Stimulated activated memory B cell treated with anti-CD40 and anti-IgM and Interleukin-4, amounts not matched to agents 10 μg/mL and 1 μg/mL and 100 μg/mL, for 72 hours (primary cell): ENCODE measurements at regions not wholly inside any gene's neighbourhood (a gene's known extent, or its start where the extent isn't known, plus 50 kb on each side); places are given as distances from the start of the nearest gene placed in this dataset.

Experiments used
- ATAC-seq: fragments of 150-1000 bp; cut with Tn5 transposase; 2 replicates; pipeline ENCODE4 v1.10.0; 2021
- H3K27ac Mint-ChIP-seq: one replicate; pipeline ENCODE4 v1.8.0; 2022; ENCODE audit warnings: mild to moderate bottlenecking, mixed read lengths
- H3K27me3 Mint-ChIP-seq: one replicate; pipeline ENCODE4 v1.8.0; 2022; ENCODE audit warnings: mixed read lengths
- H3K36me3 Mint-ChIP-seq: one replicate; pipeline ENCODE4 v1.8.0; 2022; ENCODE audit warnings: mixed read lengths
- H3K4me1 Mint-ChIP-seq: one replicate; pipeline ENCODE4 v1.8.0; 2022; ENCODE audit warnings: mixed read lengths
- H3K4me3 Mint-ChIP-seq: one replicate; pipeline ENCODE4 v1.8.0; 2022; ENCODE audit warnings: mild to moderate bottlenecking, moderate library complexity, mixed read lengths
- H3K9me3 Mint-ChIP-seq: one replicate; pipeline ENCODE4 v1.8.0; 2022; ENCODE audit warnings: mixed read lengths

GRCh38 chr4:181685911-181686310, 557.3 kb upstream of the TENM3 start:
- Mint-ChIP-seq H3K4me3 (no peak overlapping the region), H3K36me3 (no peaks in the 10 kb centered on the region), H3K27ac (no peak overlapping the region), H3K27me3 (no peaks in the 10 kb centered on the region), H3K9me3 (no peaks in the 10 kb centered on the region), H3K4me1 (no peaks in the 10 kb centered on the region)
- no peak for ATAC-seq

GRCh38 chr4:181687116-181687515, 556.1 kb upstream of the TENM3 start:
- ATAC-seq, result no peak
- H3K36me3 Mint-ChIP-seq, result no peaks in the 10 kb centered on the region
- H3K4me3 Mint-ChIP-seq, result no peak overlapping the region
- no peaks in the 10 kb centered on the region for H3K27me3 Mint-ChIP-seq
- H3K4me1 Mint-ChIP-seq, result no peaks in the 10 kb centered on the region
- H3K27ac Mint-ChIP-seq, result no peak overlapping the region
- H3K9me3 Mint-ChIP-seq, result no peaks in the 10 kb centered on the region

- no peaks in the 10 kb centered on the region for H3K9me3 Mint-ChIP-seq
- H3K4me1 Mint-ChIP-seq, result no peaks in the 10 kb centered on the region
- no peak for ATAC-seq
- H3K27ac Mint-ChIP-seq, result no peak overlapping the region
- H3K36me3 Mint-ChIP-seq, result no peaks in the 10 kb centered on the region
- no peaks in the 10 kb centered on the region for H3K27me3 Mint-ChIP-seq
- no peak overlapping the region for H3K4me3 Mint-ChIP-seq
Measured at GRCh38 chr4:181688432-181688831, 554.8 kb upstream of the TENM3 start.

GRCh38 chr4:181688872-181689271, 554.3 kb upstream of the TENM3 start:
- H3K27me3 Mint-ChIP-seq, result no peaks in the 10 kb centered on the region
- no peaks in the 10 kb centered on the region for H3K9me3 Mint-ChIP-seq
- H3K36me3 Mint-ChIP-seq, result no peaks in the 10 kb centered on the region
- no peak for ATAC-seq
- H3K27ac Mint-ChIP-seq, result no peak overlapping the region
- no peaks in the 10 kb centered on the region for H3K4me1 Mint-ChIP-seq
- H3K4me3 Mint-ChIP-seq, result no peak overlapping the region

- no peaks in the 10 kb centered on the region for H3K27me3 Mint-ChIP-seq
- no peak overlapping the region for H3K4me3 Mint-ChIP-seq
- no peak for ATAC-seq
- no peaks in the 10 kb centered on the region for H3K36me3 Mint-ChIP-seq
- no peaks in the 10 kb centered on the region for H3K9me3 Mint-ChIP-seq
- H3K4me1 Mint-ChIP-seq, result no peaks in the 10 kb centered on the region
- H3K27ac Mint-ChIP-seq, result no peak overlapping the region
Measured at GRCh38 chr4:181690498-181690897, 552.7 kb upstream of the TENM3 start.

- H3K4me1 Mint-ChIP-seq, result no peaks in the 10 kb centered on the region
- H3K36me3 Mint-ChIP-seq, result no peaks in the 10 kb centered on the region
- ATAC-seq, result no peak
- H3K4me3 Mint-ChIP-seq, result no peak overlapping the region
- no peaks in the 10 kb centered on the region for H3K9me3 Mint-ChIP-seq
- H3K27ac Mint-ChIP-seq, result no peak overlapping the region
- H3K27me3 Mint-ChIP-seq, result no peaks in the 10 kb centered on the region
Measured at GRCh38 chr4:181692965-181693364, 550.2 kb upstream of the TENM3 start.

GRCh38 chr4:181693517-181693916, 549.7 kb upstream of the TENM3 start:
- no peaks in the 10 kb centered on the region for H3K36me3 Mint-ChIP-seq
- no peak overlapping the region for H3K4me3 Mint-ChIP-seq
- no peak overlapping the region for H3K27ac Mint-ChIP-seq
- H3K4me1 Mint-ChIP-seq, result no peaks in the 10 kb centered on the region
- ATAC-seq, result no peak
- no peaks in the 10 kb centered on the region for H3K9me3 Mint-ChIP-seq
- no peaks in the 10 kb centered on the region for H3K27me3 Mint-ChIP-seq

GRCh38 chr4:181698221-181698620, 545.0 kb upstream of the TENM3 start:
- H3K9me3 Mint-ChIP-seq, result no peaks in the 10 kb centered on the region
- H3K27me3 Mint-ChIP-seq, result no peaks in the 10 kb centered on the region
- H3K36me3 Mint-ChIP-seq, result no peaks in the 10 kb centered on the region
- H3K4me3 Mint-ChIP-seq, result no peak overlapping the region
- H3K4me1 Mint-ChIP-seq, result no peaks in the 10 kb centered on the region
- no peak overlapping the region for H3K27ac Mint-ChIP-seq
- ATAC-seq, result no peak

GRCh38 chr4:181701214-181701613, 542.0 kb upstream of the TENM3 start:
- Mint-ChIP-seq H3K27me3 (no peaks in the 10 kb centered on the region), H3K27ac (no peak overlapping the region), H3K4me3 (no peak overlapping the region), H3K36me3 (no peaks in the 10 kb centered on the region), H3K4me1 (no peaks in the 10 kb centered on the region), H3K9me3 (no peaks in the 10 kb centered on the region)
- no peak for ATAC-seq

GRCh38 chr4:181701894-181702293, 541.3 kb upstream of the TENM3 start:
- no peak overlapping the region for H3K27ac Mint-ChIP-seq
- no peaks in the 10 kb centered on the region for H3K27me3 Mint-ChIP-seq
- H3K9me3 Mint-ChIP-seq, result no peaks in the 10 kb centered on the region
- H3K4me1 Mint-ChIP-seq, result no peaks in the 10 kb centered on the region
- H3K4me3 Mint-ChIP-seq, result no peak overlapping the region
- no peak for ATAC-seq
- no peaks in the 10 kb centered on the region for H3K36me3 Mint-ChIP-seq

- no peak overlapping the region for H3K27ac Mint-ChIP-seq
- ATAC-seq, result no peak
- no peaks in the 10 kb centered on the region for H3K9me3 Mint-ChIP-seq
- H3K36me3 Mint-ChIP-seq, result no peaks in the 10 kb centered on the region
- no peaks in the 10 kb centered on the region for H3K27me3 Mint-ChIP-seq
- H3K4me3 Mint-ChIP-seq, result no peak overlapping the region
- H3K4me1 Mint-ChIP-seq, result no peaks in the 10 kb centered on the region
Measured at GRCh38 chr4:181702864-181703495, 540.2 kb upstream of the TENM3 start.

- no peak overlapping the region for H3K27ac Mint-ChIP-seq
- no peak overlapping the region for H3K4me3 Mint-ChIP-seq
- H3K4me1 Mint-ChIP-seq, result no peaks in the 10 kb centered on the region
- H3K27me3 Mint-ChIP-seq, result no peaks in the 10 kb centered on the region
- H3K36me3 Mint-ChIP-seq, result no peaks in the 10 kb centered on the region
- H3K9me3 Mint-ChIP-seq, result peaks cover 5% of the 10 kb centered on the region
- no peak for ATAC-seq
Measured at GRCh38 chr4:181710143-181710542, 533.1 kb upstream of the TENM3 start.

- H3K9me3 Mint-ChIP-seq, result peaks cover 5% of the 10 kb centered on the region
- H3K27ac Mint-ChIP-seq, result no peak overlapping the region
- no peak for ATAC-seq
- no peaks in the 10 kb centered on the region for H3K36me3 Mint-ChIP-seq
- no peaks in the 10 kb centered on the region for H3K27me3 Mint-ChIP-seq
- H3K4me1 Mint-ChIP-seq, result no peaks in the 10 kb centered on the region
- H3K4me3 Mint-ChIP-seq, result no peak overlapping the region
Measured at GRCh38 chr4:181711387-181711786, 531.8 kb upstream of the TENM3 start.

GRCh38 chr4:181728305-181728966, 514.8 kb upstream of the TENM3 start:
- H3K4me1 Mint-ChIP-seq, result no peaks in the 10 kb centered on the region
- H3K4me3 Mint-ChIP-seq, result no peak overlapping the region
- H3K36me3 Mint-ChIP-seq, result no peaks in the 10 kb centered on the region
- peaks cover 1% of the 10 kb centered on the region for H3K9me3 Mint-ChIP-seq
- H3K27me3 Mint-ChIP-seq, result no peaks in the 10 kb centered on the region
- H3K27ac Mint-ChIP-seq, result no peak overlapping the region
- no peak for ATAC-seq

GRCh38 chr4:181731900-181732299, 511.3 kb upstream of the TENM3 start:
- no peaks in the 10 kb centered on the region for H3K36me3 Mint-ChIP-seq
- no peak for ATAC-seq
- no peaks in the 10 kb centered on the region for H3K9me3 Mint-ChIP-seq
- no peak overlapping the region for H3K4me3 Mint-ChIP-seq
- no peaks in the 10 kb centered on the region for H3K4me1 Mint-ChIP-seq
- H3K27me3 Mint-ChIP-seq, result no peaks in the 10 kb centered on the region
- no peak overlapping the region for H3K27ac Mint-ChIP-seq

GRCh38 chr4:181737744-181738143, 505.5 kb upstream of the TENM3 start:
- Mint-ChIP-seq H3K9me3 (peaks cover 3% of the 10 kb centered on the region), H3K4me3 (no peak overlapping the region), H3K27me3 (no peaks in the 10 kb centered on the region), H3K36me3 (no peaks in the 10 kb centered on the region), H3K4me1 (no peaks in the 10 kb centered on the region), H3K27ac (no peak overlapping the region)
- no peak for ATAC-seq
